Neural progenitor cell (in vitro differentiated cells): ENCODE measurements at regions not wholly inside any gene's neighbourhood (a gene's known extent, or its start where the extent isn't known, plus 50 kb on each side); places are given as distances from the start of the nearest gene placed in this dataset.
A peak's percentile ranks its signal among the peaks of the same experiment; 100 is the strongest.

ENCODE experiments used
- DNase-seq: peaks from one replicate; pipeline ENCODE4 v3.0.0-alpha.2; 2016; ENCODE audit warnings: low spot score
- H2AFZ ChIP-seq: fragments of 200-600 bp; sonication (generic); replicated peaks from 2 replicates; pipeline ENCODE4 v1.6.1; 2016; ENCODE audit warnings: antibody characterized with exemption
- H3F3A ChIP-seq: fragments of 200-600 bp; sonication (generic); 2 replicates; pipeline ENCODE4 v1.6.1; 2016; ENCODE audit warnings: antibody characterized with exemption, low read depth
- H3K27ac ChIP-seq: fragments of 200-600 bp; sonication (generic); 2 replicates; pipeline ENCODE4 v1.5.1; 2016; ENCODE audit warnings: mild to moderate bottlenecking
- H3K27me3 ChIP-seq: fragments of 200-600 bp; sonication (generic); 2 replicates; pipeline ENCODE4 v1.6.1; 2016; ENCODE audit warnings: mild to moderate bottlenecking, moderate library complexity
- H3K36me3 ChIP-seq: fragments of 200-600 bp; sonication (generic); 2 replicates; pipeline ENCODE4 v1.5.1; 2016
- H3K4me1 ChIP-seq: fragments of 200-600 bp; sonication (generic); 2 replicates; pipeline ENCODE4 v1.6.1; 2016; ENCODE audit warnings: mixed run types
- H3K4me2 ChIP-seq: fragments of 200-600 bp; sonication (generic); 2 replicates; pipeline ENCODE4 v1.6.1; 2016
- H3K4me3 ChIP-seq: fragments of 200-600 bp; sonication (generic); 2 replicates; pipeline ENCODE4 v1.5.1; 2016
- H3K79me2 ChIP-seq: fragments of 200-600 bp; sonication (generic); 2 replicates; pipeline ENCODE4 v1.6.1; 2016; ENCODE audit warnings: low read depth
- H3K9ac ChIP-seq: fragments of 200-600 bp; sonication (generic); 2 replicates; pipeline ENCODE4 v1.6.1; 2016
- H3K9me3 ChIP-seq: fragments of 200-600 bp; sonication (generic); 2 replicates; pipeline ENCODE4 v1.5.1; 2016; ENCODE audit warnings: low read depth
- H4K20me1 ChIP-seq: fragments of 200-600 bp; sonication (generic); 2 replicates; pipeline ENCODE4 v1.6.1; 2016; ENCODE audit warnings: low read depth
- H3K27ac Mint-ChIP-seq: 3 replicates; pipeline ENCODE4 v1.8.0; 2021; ENCODE audit warnings: mixed read lengths
- H3K27me3 Mint-ChIP-seq: 2 replicates; pipeline ENCODE4 v1.8.0; 2022; ENCODE audit warnings: low read depth, mild to moderate bottlenecking, inconsistent platforms, moderate library complexity, mixed read lengths; ENCODE audit not compliant: insufficient read depth
- H3K36me3 Mint-ChIP-seq: 3 replicates; pipeline ENCODE4 v1.8.0; 2021; ENCODE audit warnings: mixed read lengths
- H3K4me1 Mint-ChIP-seq: 3 replicates; pipeline ENCODE4 v1.8.0; 2021; ENCODE audit warnings: mixed read lengths
- H3K4me3 Mint-ChIP-seq: 3 replicates; pipeline ENCODE4 v1.8.0; 2021; ENCODE audit warnings: mild to moderate bottlenecking, moderate library complexity, mixed read lengths
- H3K9me3 Mint-ChIP-seq: 3 replicates; pipeline ENCODE4 v1.8.0; 2020; ENCODE audit warnings: mixed read lengths
- CTCF ChIP-seq: fragments of 200-600 bp; sonication (generic); IDR thresholded peaks from 2 replicates; pipeline ENCODE4 v1.5.1; 2017; ENCODE audit warnings: antibody characterized with exemption, mild to moderate bottlenecking
- EZH2 ChIP-seq: fragments of 200-600 bp; sonication (generic); IDR thresholded peaks from 2 replicates; pipeline ENCODE4 v1.6.1; 2017; ENCODE audit warnings: antibody characterized with exemption, mild to moderate bottlenecking, moderate library complexity
- EZH2phosphoT487 ChIP-seq: fragments of 200-600 bp; sonication (generic); IDR thresholded peaks from 2 replicates; pipeline ENCODE4 v1.6.1; 2017; ENCODE audit warnings: antibody characterized with exemption

GRCh38 chr2:65914244-65914786 is 481.9 kb upstream of the SPRED2 start:
- H3K36me3 Mint-ChIP-seq = no peaks in the 10 kb centered on the region
- H3K4me1 Mint-ChIP-seq = peaks cover 17% of the 10 kb centered on the region

DNA sequence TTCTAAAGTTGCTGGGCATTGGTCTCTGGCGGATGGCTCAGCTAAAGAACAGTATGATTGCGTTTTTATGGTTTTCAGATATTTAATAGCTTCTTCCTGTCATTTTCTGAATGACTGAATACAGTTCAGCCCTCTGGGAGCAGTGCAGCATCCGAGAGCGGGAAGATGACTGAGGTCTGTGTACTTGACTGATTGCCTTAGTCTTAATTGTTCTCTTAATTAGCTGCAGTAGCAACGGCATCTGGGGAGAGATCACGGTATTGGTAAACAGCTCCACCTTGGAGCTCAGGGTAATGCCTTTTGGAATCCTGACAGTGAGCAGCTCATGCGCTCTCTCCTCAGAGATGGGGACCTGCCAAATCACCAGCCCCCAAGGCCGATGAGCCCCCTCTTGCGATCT is 481.4 kb upstream of the SPRED2 start:
- peaks cover 15% of the 10 kb centered on the region for H3K4me1 Mint-ChIP-seq
- no peak for DNase-seq

More at GRCh38 chr2:65914244-65914786, 481.9 kb upstream of the SPRED2 start:
- no peaks in the 10 kb centered on the region for H3K27me3 ChIP-seq
- Mint-ChIP-seq H3K4me3 (no peak overlapping the region), H3K27ac (no peak overlapping the region), H3K9me3 (no peaks in the 10 kb centered on the region), H3K27me3 (no peaks in the 10 kb centered on the region)
- no peaks in the 10 kb centered on the region for H3K36me3 ChIP-seq
- peak overlapping the region; percentile 6 for H3K4me2 ChIP-seq
- H2AFZ ChIP-seq = peak overlapping the region; percentile 35
- H3F3A ChIP-seq = peaks cover 5% of the 10 kb centered on the region
- DNase-seq = peak; percentile 45
- peaks cover 11% of the 10 kb centered on the region for H3K4me1 ChIP-seq
- H3K79me2 ChIP-seq = no peaks in the 10 kb centered on the region
- no peak for TF ChIP-seq EZH2phosphoT487
- TF ChIP-seq CTCF = no peak
- no peak for TF ChIP-seq EZH2
- H4K20me1 ChIP-seq = no peaks in the 10 kb centered on the region
- no peaks in the 10 kb centered on the region for H3K9me3 ChIP-seq
- H3K4me3 ChIP-seq = no peak overlapping the region
- no peak overlapping the region for H3K27ac ChIP-seq
- no peak overlapping the region for H3K9ac ChIP-seq

DNA sequence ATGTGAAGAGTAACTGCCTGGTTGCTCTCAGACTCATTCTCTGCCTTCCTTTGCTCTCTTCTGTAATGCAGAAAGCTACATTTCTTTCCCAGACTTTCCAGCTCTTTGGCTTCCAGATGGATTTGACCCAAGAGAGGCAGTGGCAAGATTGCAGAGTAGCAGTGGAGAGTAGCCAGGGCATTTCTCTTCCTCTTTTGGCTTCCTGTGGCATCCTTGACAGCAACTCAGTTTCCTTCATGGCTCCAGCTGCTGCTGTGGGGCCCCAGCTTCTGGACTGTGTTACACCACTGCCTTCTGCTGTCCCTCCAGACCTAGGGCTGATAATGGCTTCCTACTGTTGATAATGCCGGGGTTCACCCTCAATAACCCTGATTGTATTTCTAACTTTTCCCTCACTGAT is 469.4 kb upstream of the SPRED2 start:
- no peak overlapping the region for H3K4me3 ChIP-seq
- H3K27ac Mint-ChIP-seq = no peak overlapping the region
- H3K4me1 Mint-ChIP-seq = peaks cover 3% of the 10 kb centered on the region
- DNase-seq = no peak
- H3K27me3 ChIP-seq = no peaks in the 10 kb centered on the region
- peaks cover 2% of the 10 kb centered on the region for H3K9me3 Mint-ChIP-seq
- no peaks in the 10 kb centered on the region for H3K27me3 Mint-ChIP-seq
- H3K4me1 ChIP-seq = peaks cover under 1% of the 10 kb centered on the region
- H3K9ac ChIP-seq = no peak overlapping the region
- no peak overlapping the region for H3K4me3 Mint-ChIP-seq
- H3K27ac ChIP-seq = no peak overlapping the region
- H3K36me3 ChIP-seq = no peaks in the 10 kb centered on the region
- H3K36me3 Mint-ChIP-seq = no peaks in the 10 kb centered on the region
- H3K9me3 ChIP-seq = peaks cover 5% of the 10 kb centered on the region
- no peaks in the 10 kb centered on the region for H3K79me2 ChIP-seq
- TF ChIP-seq CTCF (no peak), EZH2phosphoT487 (no peak), EZH2 (no peak)
- H4K20me1 ChIP-seq = no peaks in the 10 kb centered on the region
- H3K4me2 ChIP-seq = no peak overlapping the region
- H2AFZ ChIP-seq = no peak overlapping the region
- no peaks in the 10 kb centered on the region for H3F3A ChIP-seq

More for the DNA sequence above, 481.4 kb upstream of the SPRED2 start:
- Histone ChIP-seq H3K27me3 (no peaks in the 10 kb centered on the region), H2AFZ (peak overlapping the region; percentile 35), H3K36me3 (no peaks in the 10 kb centered on the region), H3K4me3 (no peak overlapping the region), H3K9ac (no peak overlapping the region), H3K4me1 (peaks cover 9% of the 10 kb centered on the region), H3K9me3 (no peaks in the 10 kb centered on the region), H3K27ac (no peak overlapping the region), H3K4me2 (peak overlapping the region; percentile 6), H4K20me1 (no peaks in the 10 kb centered on the region), H3F3A (peaks cover 5% of the 10 kb centered on the region), H3K79me2 (no peaks in the 10 kb centered on the region)
- Mint-ChIP-seq H3K4me3 (no peak overlapping the region), H3K36me3 (no peaks in the 10 kb centered on the region), H3K27me3 (no peaks in the 10 kb centered on the region), H3K9me3 (no peaks in the 10 kb centered on the region), H3K27ac (no peak overlapping the region)
- TF ChIP-seq CTCF = no peak
- no peak for TF ChIP-seq EZH2phosphoT487
- no peak for TF ChIP-seq EZH2
